Cardiac muscle cell (in vitro differentiated cells and primary cell): ENCODE measurements at regions not wholly inside any gene's neighbourhood (a gene's known extent, or its start where the extent isn't known, plus 50 kb on each side); places are given as distances from the start of the nearest gene placed in this dataset.

Experiments
- DNase-seq, 2 donors: peaks; one replicate each; pipeline versions ENCODE4 v3.0.0 to v3.0.0-alpha.2; 2010 to 2017; ENCODE audit warnings: low read depth in 1 of 2, low spot score in 1 of 2
- H3K27ac ChIP-seq: fragments of 200-600 bp; sonication (generic); 2 replicates; pipeline ENCODE4 v1.5.1; 2016
- H3K27me3 ChIP-seq: fragments of 200-600 bp; sonication (generic); 2 replicates; pipeline ENCODE4 v1.6.0; 2016; ENCODE audit warnings: control low read depth
- H3K36me3 ChIP-seq: fragments of 200-600 bp; sonication (generic); 2 replicates; pipeline ENCODE4 v1.5.1; 2016; ENCODE audit warnings: control low read depth
- H3K4me1 ChIP-seq: fragments of 200-600 bp; sonication (generic); 2 replicates; pipeline ENCODE4 v1.8.1; 2017; ENCODE audit warnings: low read depth, mild to moderate bottlenecking, mixed run types
- H3K4me3 ChIP-seq: fragments of 200-600 bp; sonication (generic); 2 replicates; pipeline ENCODE4 v1.5.1; 2016; ENCODE audit warnings: mild to moderate bottlenecking
- H3K9me3 ChIP-seq: fragments of 200-600 bp; sonication (generic); 2 replicates; pipeline ENCODE4 v1.5.1; 2017; ENCODE audit warnings: low read depth, mild to moderate bottlenecking, control low read depth
- TF ChIP-seq, protein P1 (sequence below): IDR thresholded peaks from 2 replicates; pipeline ENCODE4 v1.5.1; 2012; ENCODE audit warnings: low read depth, mild to moderate bottlenecking, low read length

DNA sequence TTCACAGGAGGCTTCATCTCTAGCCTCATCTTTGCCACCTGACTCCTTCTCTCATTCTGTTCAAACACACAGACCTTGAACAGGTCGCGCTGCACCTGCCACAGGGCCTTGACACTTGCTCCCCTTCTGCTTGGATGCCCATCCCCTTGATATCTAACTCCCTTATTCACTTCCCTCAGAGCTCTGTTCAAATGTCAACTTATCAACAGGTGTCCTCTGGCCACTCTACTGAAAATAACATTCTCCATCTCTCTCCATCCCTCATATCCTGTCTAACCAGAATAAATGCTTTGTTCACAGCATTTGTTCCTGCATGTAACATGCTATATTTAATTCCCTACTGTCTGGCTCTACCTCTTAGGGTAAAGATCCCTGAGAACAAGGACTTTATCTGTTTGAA lies 67.2 kb upstream of the DRD2 start:
- H3K36me3 ChIP-seq: no peaks in the 10 kb centered on the region
- TF ChIP-seq, protein P1, sequence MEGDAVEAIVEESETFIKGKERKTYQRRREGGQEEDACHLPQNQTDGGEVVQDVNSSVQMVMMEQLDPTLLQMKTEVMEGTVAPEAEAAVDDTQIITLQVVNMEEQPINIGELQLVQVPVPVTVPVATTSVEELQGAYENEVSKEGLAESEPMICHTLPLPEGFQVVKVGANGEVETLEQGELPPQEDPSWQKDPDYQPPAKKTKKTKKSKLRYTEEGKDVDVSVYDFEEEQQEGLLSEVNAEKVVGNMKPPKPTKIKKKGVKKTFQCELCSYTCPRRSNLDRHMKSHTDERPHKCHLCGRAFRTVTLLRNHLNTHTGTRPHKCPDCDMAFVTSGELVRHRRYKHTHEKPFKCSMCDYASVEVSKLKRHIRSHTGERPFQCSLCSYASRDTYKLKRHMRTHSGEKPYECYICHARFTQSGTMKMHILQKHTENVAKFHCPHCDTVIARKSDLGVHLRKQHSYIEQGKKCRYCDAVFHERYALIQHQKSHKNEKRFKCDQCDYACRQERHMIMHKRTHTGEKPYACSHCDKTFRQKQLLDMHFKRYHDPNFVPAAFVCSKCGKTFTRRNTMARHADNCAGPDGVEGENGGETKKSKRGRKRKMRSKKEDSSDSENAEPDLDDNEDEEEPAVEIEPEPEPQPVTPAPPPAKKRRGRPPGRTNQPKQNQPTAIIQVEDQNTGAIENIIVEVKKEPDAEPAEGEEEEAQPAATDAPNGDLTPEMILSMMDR: no peak
- H3K4me3 ChIP-seq: no peak overlapping the region
- H3K27ac ChIP-seq: no peak overlapping the region
- no peaks in the 10 kb centered on the region for H3K9me3 ChIP-seq
- no peaks in the 10 kb centered on the region for H3K27me3 ChIP-seq
- no peak for DNase-seq
- no peaks in the 10 kb centered on the region for H3K4me1 ChIP-seq

DNA sequence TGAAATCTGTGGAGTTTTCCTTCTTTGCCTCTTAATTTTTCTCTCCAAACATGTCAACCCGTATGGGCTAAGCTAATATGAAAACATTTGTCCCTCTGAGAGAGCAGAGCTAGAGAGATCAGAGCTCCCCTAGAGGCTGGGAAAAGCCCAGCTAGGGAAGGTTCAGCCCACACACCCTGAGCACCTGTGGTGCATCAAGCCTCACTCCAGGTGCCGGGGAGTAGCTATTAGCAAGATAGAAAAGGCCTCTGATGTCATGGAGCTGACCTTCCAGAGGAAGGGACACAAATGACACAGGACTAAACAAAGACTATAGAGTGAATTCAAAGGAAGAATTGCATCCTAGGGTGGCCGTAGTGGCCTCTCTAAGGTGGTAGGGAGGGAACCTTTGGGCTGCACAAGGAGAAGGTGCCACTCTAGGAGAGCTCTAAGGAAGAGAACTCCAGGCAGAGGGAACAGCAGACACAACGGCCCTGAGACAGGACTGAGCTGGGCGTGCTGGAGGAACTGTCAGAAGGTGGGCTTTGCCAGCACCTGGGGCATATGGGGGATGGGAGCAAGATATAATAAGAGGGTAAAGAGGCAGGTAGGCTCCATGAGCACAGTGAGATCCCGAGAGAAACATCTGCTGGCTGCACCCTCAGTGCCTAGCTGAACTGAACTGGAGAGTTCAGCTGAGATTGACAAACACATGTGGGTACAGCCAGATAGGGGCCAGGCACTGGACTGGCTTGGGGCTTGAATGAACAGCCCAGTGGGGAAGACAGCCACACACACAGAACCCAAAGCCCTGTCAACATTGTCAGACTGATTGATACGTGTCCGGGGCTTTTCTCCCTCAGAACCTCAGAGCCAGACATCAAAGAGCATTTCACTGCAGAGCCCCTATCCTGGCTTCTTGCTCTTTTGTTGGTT lies 65.5 kb upstream of the DRD2 start:
- TF ChIP-seq, protein P1: no peak
- Histone ChIP-seq H3K4me1 (no peaks in the 10 kb centered on the region), H3K27me3 (no peaks in the 10 kb centered on the region), H3K4me3 (no peak overlapping the region), H3K9me3 (no peaks in the 10 kb centered on the region), H3K27ac (no peak overlapping the region), H3K36me3 (no peaks in the 10 kb centered on the region)
- DNase-seq: no peak

DNA sequence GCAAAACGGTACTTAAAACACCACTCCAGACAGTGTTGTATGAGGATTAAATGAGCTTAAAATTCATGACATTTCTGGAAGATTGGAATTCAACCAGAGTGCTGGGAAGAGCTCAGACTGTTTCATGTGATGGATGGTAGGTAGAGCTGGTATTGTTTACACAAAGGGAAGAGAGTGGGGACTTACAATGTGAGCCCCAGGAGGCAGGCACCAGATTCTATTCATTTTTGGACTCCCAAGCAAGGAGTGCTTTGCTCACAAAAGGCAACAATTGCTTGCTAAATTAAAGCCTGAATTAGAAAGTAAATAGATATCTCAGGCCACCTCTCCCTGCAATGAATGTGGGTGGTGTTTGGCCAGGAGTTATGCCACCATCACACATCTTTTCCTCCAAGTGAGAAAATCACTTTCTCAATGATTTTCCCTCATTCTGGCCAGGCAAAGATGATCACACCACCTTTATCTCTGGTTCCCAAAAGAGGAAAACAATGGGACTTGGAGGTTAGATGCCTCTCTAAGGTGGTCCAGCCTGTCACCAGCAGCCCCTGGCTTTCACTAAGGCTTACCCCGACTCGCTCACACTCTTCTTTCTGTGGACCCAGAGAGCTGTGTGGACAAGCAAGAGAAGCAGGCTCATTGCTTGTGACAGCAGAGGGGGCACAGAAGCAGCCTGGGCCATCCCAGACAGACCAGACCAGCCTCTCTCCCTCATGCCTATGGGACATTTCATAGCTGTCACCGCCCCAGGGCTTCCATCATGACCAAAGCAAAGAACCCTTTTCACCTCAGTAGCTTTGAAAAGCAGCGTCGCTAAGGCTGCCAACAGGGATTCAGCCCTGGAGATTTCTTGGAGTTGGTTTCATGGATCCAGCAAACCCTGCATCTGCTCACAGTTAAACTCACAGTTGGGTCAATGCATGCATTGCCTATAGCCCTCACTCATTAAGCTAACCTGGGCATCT lies 63.5 kb upstream of the DRD2 start:
- H3K9me3 ChIP-seq: no peaks in the 10 kb centered on the region
- no peak overlapping the region for H3K4me3 ChIP-seq
- TF ChIP-seq, protein P1: no peak
- no peaks in the 10 kb centered on the region for H3K36me3 ChIP-seq
- H3K27me3 ChIP-seq: no peaks in the 10 kb centered on the region
- no peak overlapping the region for H3K27ac ChIP-seq
- DNase-seq: no peak
- no peaks in the 10 kb centered on the region for H3K4me1 ChIP-seq

DNA sequence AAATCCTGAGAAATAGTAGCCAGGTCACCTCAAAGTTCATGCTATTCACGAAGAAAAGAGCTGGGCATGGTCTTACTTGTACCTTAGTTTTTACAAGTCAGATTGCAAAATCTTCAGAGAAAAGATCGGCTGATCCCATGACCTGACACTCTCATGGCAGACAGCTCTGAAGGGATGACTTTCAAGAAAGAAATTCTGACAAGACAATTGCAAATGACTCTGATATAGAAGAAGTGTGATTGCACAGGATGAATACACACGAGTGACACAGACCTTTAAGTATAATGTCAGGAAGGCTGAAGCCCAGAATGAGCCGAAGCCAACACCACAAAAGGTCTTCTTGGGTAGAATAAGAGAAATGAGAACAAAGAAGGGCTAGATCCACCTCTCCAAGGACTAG lies 59.4 kb upstream of the DRD2 start:
- Histone ChIP-seq H3K27ac (no peak overlapping the region), H3K36me3 (no peaks in the 10 kb centered on the region), H3K27me3 (no peaks in the 10 kb centered on the region), H3K9me3 (no peaks in the 10 kb centered on the region), H3K4me3 (no peak overlapping the region), H3K4me1 (peaks cover 5% of the 10 kb centered on the region)
- TF ChIP-seq, protein P1: no peak
- no peak for DNase-seq

DNA sequence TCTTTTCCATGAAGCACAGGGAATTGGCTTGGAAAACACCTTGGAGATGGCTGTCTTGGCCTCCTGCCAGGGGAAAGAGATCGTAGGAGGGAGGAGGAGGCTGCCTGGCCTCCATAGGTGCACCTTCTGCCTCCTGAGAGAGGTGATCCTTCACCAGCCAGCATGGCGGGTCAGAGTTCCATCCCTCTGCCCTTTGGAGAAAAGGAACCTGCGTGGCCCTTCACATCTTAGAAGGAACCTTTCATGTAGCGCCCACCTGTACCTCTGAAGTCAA lies 58.2 kb upstream of the DRD2 start:
- Histone ChIP-seq H3K36me3 (no peaks in the 10 kb centered on the region), H3K9me3 (no peaks in the 10 kb centered on the region), H3K4me3 (no peak overlapping the region), H3K27me3 (no peaks in the 10 kb centered on the region), H3K4me1 (peaks cover 5% of the 10 kb centered on the region), H3K27ac (no peak overlapping the region)
- TF ChIP-seq, protein P1: no peak
- DNase-seq: no peak
